ENCODE measurements at regions not wholly inside any gene's neighbourhood (a gene's known extent, or its start where the extent isn't known, plus 50 kb on each side); places are given as distances from the start of the nearest gene placed in this dataset.
"Not testable (repeated sequence)": the region's sequence is repeated elsewhere in the genome, so short reads cannot be mapped to it uniquely, and the experiment has no call there.

DNA sequence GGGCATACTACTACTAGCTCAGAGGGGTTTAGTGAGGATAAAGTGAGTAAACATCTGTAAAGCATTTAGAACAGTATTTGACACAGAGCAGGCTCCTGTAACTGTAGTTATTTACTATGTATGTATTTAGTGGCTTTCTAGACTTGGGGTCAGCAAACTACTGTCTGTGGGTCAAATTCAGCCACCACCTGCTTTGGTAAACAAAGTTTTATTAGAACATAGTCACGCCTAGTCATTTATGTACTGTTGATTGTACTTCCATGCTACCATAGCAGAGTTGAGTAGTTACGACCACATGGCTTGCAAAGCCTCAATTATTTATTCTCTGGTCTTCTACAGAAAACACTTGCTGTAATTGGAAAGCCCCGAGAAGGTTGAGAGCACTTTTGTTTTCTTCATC lies 248.5 kb upstream of the PLPP4 start:
- DNase-seq = no peak

DNA sequence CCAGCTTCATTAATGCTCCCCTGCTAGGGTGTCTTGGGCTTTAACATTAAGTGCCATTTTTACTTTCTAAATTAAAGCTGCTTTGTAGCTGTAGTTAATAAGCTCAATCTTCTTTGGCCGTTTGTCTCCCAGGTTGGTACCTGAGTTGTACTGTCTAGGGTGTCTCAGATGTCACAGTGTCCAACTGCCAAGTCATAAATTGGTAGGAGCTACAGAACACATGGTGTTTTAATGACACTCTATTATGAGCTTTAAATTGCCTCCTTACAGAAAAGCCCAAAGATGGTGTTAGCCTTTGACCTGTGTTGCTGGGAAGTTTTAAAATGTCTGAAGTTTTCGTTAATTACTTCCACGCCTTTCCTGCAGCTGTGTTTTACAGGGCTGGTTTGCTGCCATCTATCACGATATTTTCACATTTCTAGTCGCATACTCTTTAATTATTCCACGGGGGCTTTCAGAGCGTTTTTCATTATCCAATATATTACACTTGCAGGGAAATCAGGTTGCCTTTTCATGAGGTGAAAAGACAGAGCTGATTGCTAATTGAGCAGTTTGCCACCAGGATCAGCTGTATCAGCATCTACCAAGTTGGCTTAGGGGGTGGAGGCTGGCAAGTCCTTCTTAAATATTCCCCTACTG lies 247.8 kb upstream of the PLPP4 start:
- no peak for DNase-seq

DNA sequence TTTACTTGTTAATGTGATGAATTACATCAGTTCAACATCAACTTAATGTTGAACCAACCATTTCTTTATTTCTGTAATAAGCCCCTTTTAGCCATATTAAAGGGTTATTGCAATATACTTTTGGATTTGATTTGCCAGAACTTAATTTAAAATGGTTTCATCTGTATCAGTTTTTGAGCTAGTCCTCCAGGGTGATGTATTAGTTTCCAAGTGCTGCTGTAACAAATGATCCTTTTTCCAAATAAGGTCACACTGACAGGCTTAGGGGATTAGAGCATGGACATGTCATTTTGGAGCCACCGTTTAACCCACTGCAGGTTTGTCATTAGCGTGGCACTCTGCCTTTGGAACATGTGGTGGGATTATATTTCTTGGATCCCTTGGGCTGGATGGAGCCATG lies 244.8 kb upstream of the PLPP4 start:
- no peak for DNase-seq

DNA sequence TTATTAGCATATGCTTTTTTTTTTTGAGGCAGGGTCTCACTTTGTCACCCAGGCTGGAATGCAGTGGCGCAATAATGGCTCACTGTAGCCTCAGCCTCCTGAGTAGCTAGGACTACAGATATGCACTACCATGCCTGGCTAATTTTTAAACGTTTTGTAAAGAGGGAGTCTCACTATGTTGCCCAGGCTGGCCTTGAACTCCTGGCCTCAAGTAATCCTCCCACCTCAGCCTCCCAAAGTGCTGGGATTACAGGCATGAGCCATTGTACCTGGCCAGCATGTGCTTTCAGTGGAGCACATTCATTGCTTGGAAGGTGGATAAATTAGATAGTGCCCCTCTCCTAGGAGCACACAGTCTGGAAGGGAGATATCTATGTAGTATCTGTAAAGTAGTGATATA lies 243.7 kb upstream of the PLPP4 start:
- not testable (repeated sequence) for DNase-seq

DNA sequence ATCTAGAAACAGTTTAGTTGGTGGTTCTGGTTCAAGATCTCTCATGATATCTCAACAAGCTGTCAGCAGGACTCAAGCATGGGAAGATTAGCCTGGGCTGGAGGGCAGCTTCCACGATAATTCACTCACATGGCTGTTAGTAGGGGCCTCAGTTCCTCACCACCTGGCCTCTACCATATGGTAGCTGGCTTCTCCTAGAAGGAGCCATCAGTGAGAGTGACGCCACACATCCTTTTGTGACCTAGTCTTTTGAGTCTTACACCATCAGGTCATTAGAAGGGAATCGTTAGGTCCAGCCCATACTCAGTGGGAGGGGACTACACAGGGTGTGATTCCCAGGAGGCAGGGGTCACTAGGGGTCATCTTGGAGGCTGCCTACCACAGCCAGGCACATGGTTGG lies 239.3 kb upstream of the PLPP4 start:
- no peak for DNase-seq

DNA sequence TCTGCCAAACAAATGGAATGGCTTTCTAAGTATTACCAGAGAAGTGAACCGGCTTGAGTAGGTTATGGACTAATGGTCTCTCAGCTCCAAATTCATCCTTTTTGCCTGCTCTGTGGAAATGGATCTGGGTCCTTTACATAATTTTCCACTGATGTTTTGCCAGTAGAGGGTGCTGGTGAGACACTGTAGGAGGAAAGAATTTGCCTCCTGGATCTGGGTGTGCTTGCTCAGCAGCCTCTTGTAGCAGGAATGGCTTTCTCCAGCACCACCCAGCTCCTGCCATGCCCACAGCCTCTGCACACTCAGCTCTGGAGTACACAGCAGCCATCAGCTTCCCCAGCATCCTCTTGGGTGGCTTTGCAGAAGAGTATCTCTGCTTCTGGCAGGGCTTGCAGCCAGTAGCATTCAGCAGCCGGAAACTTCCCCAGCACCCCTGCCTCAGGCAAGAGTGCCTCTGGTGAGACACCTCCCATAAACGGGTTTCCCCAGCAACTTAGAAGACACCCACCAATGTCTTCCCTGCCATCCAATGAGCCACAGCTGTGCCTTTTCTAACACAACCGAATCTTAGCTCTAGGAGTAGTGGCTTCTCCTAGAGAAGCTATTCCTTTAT lies 235.0 kb upstream of the PLPP4 start:
- DNase-seq = no peak

DNA sequence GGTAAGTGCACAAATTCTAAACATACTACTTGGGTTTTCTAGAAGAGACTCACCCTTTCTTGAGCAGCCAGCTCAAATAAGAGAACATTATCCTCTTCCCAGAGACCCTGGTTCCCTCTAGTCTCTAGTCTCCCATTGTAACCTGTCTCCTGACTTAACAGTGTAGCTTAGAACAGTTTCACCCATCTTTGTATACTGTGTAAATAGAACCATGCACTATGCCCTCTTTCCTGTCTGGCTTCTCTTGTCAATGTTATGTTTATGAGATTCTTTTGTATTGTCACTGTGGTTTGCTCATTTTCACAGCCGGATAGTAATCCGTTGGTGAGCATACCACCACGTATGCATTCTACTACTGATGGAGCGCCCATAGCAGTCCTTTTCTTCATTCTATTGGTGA lies 227.4 kb upstream of the PLPP4 start:
- DNase-seq = no peak

DNA sequence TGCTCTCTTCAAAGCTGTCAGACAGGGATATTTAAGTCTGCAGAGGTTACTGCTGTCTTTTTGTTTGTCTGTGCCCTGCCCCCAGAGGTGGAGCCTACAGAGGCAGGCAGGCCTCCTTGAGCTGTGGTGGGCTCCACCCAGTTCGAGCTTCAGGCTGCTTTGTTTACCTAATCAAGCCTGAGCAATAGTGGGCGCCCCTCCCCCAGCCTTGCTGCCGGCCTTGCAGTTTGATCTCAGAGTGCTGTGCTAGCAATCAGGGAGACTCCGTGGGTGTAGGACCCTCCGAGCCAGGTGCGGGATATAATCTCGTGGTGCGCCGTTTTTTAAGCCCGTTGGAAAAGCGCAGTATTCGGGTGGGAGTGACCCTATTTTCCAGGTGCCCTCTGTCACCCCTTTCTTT lies 217.3 kb upstream of the PLPP4 start:
- DNase-seq = not testable (repeated sequence)

DNA sequence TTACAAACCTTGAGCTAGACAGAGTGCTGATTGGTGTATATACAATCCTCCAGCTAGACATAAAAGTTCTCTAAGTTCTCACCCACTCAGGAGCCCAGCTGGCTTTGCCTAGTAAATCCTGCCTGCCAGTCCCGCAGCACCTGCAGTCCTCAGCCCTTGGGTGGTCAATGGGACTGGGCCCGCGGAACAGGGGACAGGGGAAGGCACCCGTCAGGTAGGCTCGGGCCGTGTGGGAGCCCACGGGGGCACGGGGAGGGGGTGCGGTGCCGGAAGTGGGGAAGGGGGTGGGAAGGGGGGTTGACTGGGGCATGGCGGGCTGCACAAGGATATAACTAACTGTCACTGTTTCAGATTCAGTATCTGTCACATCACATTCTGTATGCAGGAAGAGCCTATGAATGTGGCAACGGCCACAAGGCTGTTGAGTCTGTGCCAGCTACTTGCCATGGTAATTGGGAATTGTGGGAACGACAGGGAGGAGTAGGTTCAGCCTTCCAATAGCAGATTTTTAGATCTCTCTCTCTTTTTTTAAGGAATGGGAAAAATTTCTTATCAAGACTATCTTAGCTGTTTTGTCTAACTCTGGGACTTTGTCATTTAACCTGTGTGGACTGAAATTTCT lies 205.1 kb upstream of the PLPP4 start:
- no peak for DNase-seq

DNA sequence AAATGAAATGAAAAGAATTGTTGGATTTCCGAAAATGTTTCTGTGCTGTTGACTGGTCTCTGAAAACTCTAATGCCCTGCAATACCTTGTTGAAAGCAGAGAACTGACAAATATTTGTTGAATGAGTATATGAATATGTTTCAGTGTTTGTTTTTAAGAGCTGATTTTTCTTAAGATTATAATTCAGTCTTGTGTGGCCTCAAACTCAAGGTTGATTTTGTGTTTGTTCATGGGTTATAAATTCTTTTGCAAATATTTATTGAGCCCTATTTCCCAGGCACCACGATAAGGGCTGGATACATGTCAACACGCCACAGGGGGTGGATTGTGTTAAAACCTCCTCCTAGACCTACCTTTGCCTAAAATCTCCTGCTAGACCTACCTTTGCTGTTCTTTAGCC lies 203.9 kb upstream of the PLPP4 start:
- no peak for DNase-seq

DNA sequence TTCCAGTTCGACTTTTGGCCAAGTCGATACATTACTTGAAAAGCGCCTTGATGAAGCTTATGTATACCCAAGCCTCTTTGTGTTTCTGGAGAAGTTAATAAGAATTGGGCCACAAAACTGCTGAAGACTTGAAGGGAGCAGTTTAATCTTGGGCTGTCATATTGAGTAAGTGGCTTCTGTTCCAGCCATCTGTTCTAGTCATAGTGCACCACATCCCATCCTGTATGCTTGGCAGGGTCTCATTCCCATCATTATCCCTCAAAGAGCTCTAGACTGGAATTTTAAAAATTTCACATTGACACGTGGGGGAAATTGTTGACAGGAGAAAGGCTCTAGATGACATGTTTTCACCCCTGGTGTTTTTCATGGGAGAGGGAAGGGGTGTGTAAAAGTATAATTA lies 196.6 kb upstream of the PLPP4 start:
- DNase-seq = no peak

DNA sequence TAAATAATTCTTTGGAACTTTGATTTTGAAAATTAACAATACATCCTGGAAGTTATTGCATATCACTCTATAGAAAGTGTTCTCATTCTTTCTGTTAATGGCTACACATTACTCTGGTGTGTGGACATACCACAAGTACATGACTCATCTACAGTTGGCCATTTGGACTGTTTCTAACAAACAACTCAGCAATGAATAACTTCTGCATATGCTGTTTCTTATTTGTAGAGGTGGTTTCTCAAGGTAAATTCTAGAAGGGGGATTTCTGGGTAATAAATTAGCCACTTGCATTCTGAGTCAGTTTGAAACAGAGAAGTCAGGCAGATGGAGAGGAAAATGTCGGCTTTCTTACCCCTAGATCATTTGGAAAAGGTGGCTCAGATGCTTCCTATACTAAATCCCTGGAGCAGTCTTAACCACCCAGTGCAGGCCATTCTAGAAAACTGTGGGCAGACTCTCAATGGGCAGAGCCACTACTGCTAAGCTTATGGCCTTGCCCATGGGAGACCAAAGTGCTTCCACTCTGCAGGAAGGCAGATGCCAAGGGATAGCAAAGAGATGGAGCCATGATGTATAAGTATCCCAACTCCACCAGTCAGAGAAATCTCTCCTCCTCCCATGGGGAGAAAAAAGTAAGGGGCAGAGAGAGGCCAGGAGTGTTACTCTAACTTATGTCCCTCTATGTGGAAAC lies 194.0 kb upstream of the PLPP4 start:
- DNase-seq = no peak

DNA sequence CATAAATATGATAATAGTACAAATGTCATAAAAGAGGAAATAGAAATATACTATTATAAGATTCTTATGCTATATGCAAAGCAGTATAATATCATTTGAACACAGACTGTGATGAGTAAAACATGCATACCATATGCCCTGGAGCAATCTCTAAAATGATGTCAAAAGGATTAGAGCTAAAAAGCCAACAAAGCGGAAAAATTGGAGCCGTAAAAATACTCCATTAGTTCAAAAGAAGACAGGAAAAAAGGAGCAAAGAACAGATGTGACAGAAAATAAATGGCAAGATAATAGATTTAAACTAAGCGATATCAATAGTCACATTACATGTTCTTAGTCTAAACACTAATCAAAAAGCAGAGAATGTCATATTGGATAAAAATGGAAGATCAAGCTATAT lies 191.0 kb upstream of the PLPP4 start:
- DNase-seq = no peak

DNA sequence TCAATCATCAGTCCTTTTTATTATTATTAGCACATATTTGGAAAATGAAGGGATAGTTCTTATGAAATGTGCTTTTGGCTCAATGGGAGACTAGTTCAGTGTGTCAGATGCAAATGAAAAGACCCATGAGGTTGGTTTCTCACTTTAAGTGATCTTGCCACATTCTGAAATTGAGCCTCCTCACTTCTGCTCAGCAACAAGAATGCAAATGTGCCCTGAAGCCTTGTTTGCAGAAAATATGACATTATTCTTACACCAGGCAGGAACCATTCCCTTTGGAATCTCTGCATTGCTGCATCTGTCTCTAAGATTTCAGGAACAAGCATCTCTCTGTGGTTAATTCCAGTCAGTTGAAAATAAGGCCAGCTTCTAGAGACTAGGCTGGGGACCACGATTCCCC lies 186.1 kb upstream of the PLPP4 start:
- DNase-seq = no peak

DNA sequence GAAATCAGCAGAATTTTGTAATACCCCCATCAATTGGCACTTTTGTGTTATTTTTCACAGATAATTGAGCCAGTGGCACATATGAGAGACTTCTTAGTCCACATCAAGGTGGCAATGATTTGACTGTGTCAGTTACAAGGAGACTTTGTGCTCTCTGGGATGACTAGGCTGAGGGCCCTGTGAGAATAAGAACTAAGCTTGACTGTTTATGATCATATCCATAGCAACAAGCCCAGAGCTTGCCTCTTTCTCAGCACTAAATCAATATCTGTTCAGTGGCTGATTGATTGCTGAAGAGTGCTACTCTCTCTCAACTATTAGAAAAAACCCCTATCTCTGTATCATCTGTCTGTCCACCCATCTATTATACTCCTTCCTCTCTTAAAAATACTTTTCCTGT lies 185.3 kb upstream of the PLPP4 start:
- no peak for DNase-seq

DNA sequence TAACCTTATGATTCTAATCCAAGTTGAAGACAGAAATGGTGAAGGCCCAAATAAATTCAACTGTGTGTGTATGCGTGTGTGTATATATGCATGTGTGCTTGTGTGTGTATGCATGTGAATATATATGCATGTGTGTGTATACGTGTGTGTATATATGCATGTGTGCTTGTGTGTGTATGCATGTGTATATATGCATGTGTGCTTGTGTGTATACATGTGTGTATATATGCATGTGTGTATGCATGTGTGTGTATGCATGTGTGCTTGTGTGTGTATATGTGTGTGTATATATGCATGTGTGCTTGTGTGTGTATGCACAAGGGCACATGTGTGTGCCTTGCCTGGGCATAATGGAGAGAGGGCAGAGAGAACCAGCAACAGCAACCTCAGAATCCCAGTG lies 184.7 kb upstream of the PLPP4 start:
- DNase-seq = no peak

DNA sequence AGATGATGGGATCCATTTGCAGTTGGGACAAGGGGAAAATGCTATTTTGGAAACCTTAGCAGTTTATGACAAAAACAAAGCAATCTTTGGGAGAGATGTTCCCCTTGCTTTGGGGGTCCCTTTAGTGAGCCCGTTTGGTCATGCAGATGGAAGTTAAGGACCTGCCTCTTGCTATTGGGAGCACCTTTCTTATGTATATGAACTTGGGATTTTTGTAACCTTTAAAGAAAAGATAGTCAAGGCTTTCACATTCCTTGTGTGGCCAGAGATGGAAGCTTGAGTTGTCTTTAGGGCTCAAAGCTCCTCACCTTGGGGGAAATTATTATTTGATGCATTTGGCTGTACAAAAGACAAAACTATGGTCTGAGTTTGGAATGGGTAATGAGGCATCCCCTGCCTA lies 179.0 kb upstream of the PLPP4 start:
- DNase-seq = no peak

DNA sequence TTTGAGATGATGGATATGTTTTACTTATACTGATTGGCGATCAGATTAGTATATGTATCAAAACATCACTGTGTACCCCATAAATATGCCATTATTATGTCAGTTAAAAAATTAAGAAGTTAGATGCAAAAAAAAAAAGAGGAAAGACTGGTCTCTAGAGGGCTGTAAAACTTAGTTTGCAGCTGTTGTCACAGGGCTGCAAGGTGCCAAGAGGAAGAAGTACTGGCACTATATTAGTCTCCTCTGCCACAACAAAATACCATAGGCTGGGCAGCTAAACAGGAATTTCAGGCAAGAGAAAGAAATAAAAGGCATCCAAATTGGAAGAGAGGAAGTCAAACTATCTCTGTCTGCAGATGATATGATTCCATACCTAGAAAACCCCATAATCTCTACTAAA lies 177.8 kb upstream of the PLPP4 start:
- DNase-seq = no peak

DNA sequence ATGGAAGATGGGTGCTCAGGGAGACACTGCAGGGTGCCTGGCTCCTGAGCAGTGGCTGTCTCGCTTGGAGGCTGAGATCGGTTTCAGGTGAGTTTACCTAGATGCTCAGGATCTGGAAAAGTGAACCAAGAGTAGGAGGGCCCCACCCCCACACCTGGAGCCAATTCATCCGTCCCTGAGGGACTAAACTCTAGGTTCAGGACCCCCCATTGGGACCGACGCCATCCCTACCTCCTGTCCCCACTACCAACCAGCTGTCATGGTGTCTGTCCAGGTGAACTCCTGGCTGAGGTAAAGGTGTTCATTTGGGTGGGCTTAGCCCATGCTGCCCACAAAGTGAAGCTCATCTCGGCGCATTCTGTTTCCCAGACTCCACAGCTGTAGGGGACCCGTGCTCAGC lies 174.6 kb upstream of the PLPP4 start:
- DNase-seq = no peak

DNA sequence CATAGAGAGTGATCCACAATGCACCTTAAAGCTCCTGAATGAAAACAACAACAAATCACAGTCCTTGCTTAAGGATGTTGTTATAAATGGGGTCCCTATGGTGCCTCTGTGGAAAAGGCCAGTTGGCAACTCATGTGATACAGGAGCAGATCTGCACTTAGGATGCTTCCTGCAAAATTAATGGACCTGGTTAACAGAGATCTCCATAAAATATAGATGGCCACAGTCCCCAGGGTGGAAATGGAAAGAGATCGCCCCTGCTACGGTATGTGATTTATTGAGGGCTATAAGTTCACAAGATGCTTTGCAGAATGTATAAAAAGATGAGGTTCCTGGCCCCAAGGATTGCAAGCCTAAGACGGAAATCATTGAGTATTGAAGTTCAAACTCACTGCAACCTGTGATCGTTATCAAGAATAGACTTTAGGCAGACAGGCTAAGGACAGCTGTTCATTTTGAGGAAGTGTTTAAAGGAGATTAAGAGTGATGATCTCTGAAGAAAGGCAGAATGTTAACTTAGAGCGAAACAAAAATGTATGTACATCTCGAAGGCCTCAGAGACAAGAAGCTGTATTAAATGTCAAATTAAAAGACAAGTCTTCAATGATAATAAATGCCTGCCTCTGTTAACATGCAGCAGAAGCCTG lies 174.1 kb upstream of the PLPP4 start:
- DNase-seq = no peak

DNA sequence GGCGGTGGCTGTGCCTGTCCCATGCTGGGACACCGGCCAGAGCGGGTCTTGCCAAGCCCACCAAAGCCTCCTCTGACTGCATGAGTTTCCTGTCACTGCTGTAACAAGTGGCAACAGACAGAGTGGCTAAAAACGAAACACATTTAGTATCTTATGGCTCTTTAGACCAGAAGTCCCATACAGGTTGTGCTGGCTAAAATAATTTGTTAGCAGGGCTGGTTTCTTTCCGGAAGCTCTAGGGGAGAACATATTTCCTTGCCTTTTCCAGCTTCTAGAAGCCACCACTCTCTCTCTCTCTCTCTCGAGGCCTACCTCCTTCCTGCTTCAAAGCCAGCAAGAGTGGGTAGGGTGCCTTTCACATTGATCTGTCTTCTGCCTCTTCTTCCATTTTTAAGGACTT lies 171.6 kb upstream of the PLPP4 start:
- DNase-seq = no peak

DNA sequence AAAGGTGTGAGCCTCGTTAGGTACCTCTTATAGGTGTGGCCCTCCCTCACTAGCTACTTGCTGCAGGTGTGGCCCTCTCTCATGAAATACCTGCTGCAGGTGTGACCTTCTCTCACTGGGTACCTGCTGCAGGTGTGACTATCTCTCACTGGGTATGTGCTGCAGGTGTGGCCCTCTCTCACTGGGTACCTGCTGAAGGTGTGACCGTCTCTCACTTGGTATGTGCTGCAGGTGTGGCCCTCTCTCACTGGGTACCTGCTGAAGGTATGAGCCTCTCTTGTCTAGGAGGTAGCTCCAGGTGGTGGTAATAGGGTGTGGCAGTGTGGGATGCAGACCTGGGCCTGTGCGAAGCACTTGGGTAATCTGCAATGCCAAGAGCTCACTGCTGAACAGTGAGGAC lies 170.7 kb upstream of the PLPP4 start:
- DNase-seq = no peak

DNA sequence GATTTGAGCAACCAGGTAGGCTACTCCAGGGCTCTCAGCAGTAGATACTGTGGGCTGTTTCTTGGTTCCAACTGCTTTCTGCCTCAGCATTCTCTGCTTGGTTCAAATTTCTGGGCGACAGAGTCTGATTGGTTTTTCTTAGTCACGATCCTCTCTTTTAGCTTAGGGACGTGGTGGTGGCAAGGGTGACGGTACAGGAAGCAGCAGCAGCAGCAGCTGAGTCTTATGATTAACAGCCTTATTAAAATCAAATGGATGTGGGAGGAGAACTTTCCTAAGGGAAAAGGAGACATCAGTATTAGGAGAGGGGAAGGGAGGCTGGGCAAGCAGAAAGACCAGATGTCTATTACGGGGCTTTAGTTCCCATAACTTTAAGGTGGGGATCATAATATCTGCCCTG lies 156.5 kb upstream of the PLPP4 start:
- DNase-seq = no peak

DNA sequence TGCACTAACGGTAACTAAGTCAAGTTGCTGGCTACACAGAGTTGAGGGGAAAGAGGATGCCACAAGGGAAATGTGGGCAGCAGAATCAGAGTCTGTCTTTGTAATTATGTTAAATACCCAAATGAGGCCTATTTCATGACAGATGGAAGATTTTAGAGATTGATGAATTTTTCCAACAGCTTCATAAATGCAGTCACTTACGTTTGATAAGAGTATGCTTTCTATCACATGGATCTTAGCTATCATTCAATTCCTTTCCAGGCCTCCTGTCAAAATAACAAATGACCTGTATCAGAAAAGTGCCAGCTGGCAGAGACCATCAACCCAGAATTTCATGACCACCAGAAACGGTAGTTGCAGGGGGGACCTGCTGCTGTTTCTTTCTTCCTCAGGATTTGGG lies 148.4 kb upstream of the PLPP4 start:
- no peak for DNase-seq
